ENCODE measurements at regions not wholly inside any gene's neighbourhood (a gene's known extent, or its start where the extent isn't known, plus 50 kb on each side); places are given as distances from the start of the nearest gene placed in this dataset.

DNA sequence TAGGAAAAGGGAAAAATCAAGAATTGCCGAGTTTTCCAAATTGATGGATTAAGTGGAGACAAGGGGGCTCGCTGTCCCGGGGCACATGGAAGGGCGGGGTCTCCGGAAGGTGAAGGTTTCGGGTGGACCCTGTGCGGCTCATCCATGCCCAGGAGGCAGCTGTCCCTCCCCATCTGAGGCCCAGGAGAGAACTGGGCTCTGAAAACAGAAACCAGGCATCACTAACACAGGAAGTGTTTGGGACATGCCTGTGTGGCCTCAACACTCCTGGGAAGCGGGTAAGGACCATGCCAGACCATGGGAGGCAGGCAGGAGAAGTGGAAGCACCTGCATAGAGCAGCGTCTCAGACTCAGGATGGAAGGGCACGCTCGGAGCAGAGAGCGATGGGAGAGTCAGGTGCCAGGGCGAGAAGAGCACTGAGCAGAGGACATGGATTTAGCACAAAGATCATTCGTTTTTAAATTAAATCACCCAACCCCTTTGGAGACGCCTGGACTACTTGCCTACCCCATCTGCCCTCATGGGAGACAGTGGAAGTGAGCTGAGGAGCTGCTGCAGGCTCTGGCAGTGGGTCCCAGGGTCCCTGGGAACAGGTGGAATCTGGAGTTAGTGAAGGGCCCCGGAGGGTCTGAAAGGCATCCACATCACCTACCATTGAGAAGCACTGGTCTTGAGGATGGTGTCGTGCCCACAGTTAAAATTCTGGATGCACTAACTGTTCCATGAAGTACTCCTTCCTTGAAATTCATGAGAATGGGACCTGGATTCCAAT is 183.2 kb upstream of the SOX1 start:
- ATAC-seq (no peak), DNase-seq (no peak)
- no peaks in the 10 kb centered on the region for H3K9me3 ChIP-seq
- TF ChIP-seq, protein P1, sequence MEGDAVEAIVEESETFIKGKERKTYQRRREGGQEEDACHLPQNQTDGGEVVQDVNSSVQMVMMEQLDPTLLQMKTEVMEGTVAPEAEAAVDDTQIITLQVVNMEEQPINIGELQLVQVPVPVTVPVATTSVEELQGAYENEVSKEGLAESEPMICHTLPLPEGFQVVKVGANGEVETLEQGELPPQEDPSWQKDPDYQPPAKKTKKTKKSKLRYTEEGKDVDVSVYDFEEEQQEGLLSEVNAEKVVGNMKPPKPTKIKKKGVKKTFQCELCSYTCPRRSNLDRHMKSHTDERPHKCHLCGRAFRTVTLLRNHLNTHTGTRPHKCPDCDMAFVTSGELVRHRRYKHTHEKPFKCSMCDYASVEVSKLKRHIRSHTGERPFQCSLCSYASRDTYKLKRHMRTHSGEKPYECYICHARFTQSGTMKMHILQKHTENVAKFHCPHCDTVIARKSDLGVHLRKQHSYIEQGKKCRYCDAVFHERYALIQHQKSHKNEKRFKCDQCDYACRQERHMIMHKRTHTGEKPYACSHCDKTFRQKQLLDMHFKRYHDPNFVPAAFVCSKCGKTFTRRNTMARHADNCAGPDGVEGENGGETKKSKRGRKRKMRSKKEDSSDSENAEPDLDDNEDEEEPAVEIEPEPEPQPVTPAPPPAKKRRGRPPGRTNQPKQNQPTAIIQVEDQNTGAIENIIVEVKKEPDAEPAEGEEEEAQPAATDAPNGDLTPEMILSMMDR (IDR thresholded peaks at IDR 0.05), result no peak
- no peaks in the 10 kb centered on the region for H3K36me3 ChIP-seq (ENCODE audit: low read depth)
- H3K4me1 ChIP-seq (ENCODE audit: low read depth), result no peaks in the 10 kb centered on the region
- intact Hi-C loops (cut with DNase I, micrococcal nuclease), result no loop called here
- no peak overlapping the region for H3K4me3 ChIP-seq

DNA sequence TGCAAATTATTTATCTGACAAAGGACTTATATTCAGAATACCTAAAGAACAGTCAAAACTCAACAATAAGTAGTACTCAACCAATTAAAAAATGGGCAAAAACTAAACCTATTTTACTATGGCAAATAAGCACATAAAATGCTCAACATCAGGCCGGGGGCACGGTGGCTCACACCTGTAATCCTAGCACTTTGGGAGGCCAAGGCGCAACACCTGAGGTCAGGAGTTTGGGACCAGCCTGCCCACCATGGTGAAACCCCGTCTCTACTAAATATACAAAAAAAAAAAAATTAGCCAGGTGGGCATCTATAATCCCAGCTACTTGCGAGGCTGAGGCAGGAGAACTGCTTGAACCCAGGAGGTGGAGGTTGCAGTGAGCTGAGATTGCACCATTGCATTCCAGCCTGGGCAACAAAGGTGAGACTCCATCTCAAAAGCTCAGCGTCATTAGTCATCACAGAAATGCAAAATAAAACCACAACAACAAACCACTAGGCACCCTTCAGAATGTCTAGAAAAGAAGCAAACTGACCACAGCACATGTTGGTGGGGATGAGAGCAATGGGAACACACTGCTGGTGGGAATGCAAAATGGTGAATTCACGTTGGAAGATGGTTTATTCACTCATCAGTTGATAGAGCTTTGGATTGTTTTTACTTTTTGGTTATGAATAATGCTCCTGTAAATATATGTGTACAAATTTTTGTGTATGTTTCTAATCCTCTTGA is 180.6 kb upstream of the SOX1 start:
- DNase-seq, result no peak
- TF ChIP-seq, protein P1 (IDR thresholded peaks at IDR 0.05), result no peak
- Histone ChIP-seq H3K36me3 (ENCODE audit: low read depth) (no peaks in the 10 kb centered on the region), H3K4me3 (no peak overlapping the region), H3K4me1 (ENCODE audit: low read depth) (no peaks in the 10 kb centered on the region), H3K9me3 (no peaks in the 10 kb centered on the region)
- intact Hi-C loops (cut with DNase I, micrococcal nuclease), result no loop called here
- ATAC-seq, result no peak

DNA sequence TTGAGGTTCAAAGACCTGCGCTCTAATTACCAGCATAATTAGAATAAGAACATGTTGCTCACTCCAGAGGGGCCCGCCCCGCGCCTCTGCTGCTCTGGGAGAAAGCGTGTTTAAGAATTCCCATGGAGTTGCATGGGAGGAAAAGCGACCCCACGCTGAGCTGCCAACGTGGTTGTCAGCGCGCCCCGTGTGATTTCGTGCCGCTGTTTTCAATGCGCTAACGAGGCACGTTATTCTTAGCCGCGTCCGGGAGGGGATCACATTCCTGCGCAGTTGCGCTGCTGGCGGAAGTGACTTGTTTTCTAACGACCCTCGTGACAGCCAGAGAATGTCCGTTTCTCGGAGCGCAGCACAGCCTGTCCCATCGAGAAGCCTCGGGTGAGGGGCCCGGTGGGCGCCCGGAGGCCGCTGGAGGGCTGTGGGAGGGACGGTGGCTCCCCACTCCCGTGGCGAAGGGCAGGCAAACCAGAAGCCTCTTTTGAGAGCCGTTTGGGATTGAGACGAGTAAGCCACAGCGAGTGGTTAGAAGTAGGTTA is 173.8 kb upstream of the SOX1 start:
- no peak for ATAC-seq
- TF ChIP-seq, protein P1 (IDR thresholded peaks at IDR 0.05), result no peak
- intact Hi-C loops (cut with DNase I, micrococcal nuclease), result no loop called here
- no peak for DNase-seq
- Histone ChIP-seq H3K9me3 (no peaks in the 10 kb centered on the region), H3K4me1 (ENCODE audit: low read depth) (no peaks in the 10 kb centered on the region), H3K4me3 (no peak overlapping the region), H3K36me3 (ENCODE audit: low read depth) (no peaks in the 10 kb centered on the region)

DNA sequence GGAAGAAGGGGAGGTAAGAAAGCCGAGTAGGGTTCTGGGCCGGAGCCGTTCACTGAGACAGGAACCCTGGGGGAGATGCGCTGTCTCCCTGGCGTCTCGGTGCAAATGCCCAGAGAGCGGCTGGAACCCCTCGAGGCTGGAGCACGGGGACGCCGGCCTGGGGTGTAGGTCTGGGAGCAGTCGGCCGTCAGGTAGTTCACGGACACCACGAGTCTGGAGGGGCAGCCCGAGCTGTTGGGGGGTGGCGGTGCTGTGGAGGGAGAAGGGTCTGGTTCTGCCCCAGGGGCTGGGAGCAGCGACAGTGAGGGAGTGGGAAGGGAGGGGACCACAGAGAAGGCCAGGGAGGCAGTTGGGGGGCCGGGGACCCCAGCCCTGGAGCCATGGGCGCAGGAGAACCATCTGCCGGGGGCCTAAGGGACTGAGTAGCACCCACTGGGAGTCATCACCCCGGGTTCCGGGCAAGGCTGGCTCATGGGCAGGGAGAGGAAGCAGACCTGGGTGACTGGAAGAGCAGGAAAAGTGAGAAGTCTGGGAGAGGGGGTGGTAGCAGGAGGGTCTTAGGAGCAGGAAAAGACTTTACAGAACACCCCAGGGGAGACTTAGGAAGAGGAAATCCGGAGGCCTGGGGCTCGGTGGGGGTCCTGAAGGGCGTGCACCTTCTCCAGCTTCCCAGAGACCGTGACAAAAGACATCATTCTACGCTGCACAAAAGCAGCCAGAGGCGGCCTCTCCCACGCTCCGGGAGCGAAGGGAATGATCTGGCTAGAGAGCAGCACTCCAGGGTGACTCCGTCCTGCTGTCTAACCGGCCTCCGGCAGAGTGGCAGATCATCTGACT is 173.1 kb upstream of the SOX1 start:
- H3K9me3 ChIP-seq, result no peaks in the 10 kb centered on the region
- no peaks in the 10 kb centered on the region for H3K36me3 ChIP-seq (ENCODE audit: low read depth)
- DNase-seq (no peak), ATAC-seq (no peak)
- TF ChIP-seq, protein P1 (IDR thresholded peaks at IDR 0.05), result no peak
- intact Hi-C loops (cut with DNase I, micrococcal nuclease), result no loop called here
- H3K4me1 ChIP-seq (ENCODE audit: low read depth), result no peaks in the 10 kb centered on the region
- no peak overlapping the region for H3K4me3 ChIP-seq
